ENCODE measurements at regions not wholly inside any gene's neighbourhood (a gene's known extent, or its start where the extent isn't known, plus 50 kb on each side); places are given as distances from the start of the nearest gene placed in this dataset.

GRCh38 chr5:122586351-122586750 lies 188.5 kb upstream of the SNX2 start:
- Mint-ChIP-seq H3K4me3 (no peak overlapping the region), H3K4me1 (peaks cover 2% of the 10 kb centered on the region; the same call in 1 of the 2 replicates), H3K9me3 (no peaks in the 10 kb centered on the region), H3K27ac (no peak overlapping the region), H3K36me3 (no peaks in the 10 kb centered on the region), H3K27me3 (ENCODE audit: low read depth) (no peaks in the 10 kb centered on the region)
- no peak for ATAC-seq
- TF ChIP-seq ZNF671 (CRISPR knock-in tag; IDR thresholded peaks at IDR 0.05), result no peak
- TF ChIP-seq E2F4 (CRISPR knock-in tag; IDR thresholded peaks at IDR 0.05; ENCODE audit: borderline replicate concordance, low read depth), result no peak
- TF ChIP-seq GTF2I (CRISPR knock-in tag; conservative IDR thresholded peaks at IDR 0.05), result no peak
- TF ChIP-seq ZNF512 (CRISPR knock-in tag; IDR thresholded peaks at IDR 0.05; ENCODE audit: borderline replicate concordance), result no peak
- no peak for TF ChIP-seq IRF2 (CRISPR knock-in tag; IDR thresholded peaks at IDR 0.05; ENCODE audit: borderline replicate concordance, low read depth)
- no peak for TF ChIP-seq ZNF219 (CRISPR knock-in tag; IDR thresholded peaks at IDR 0.05; ENCODE audit: borderline replicate concordance)
- no peak for TF ChIP-seq TP53 (CRISPR knock-in tag; IDR thresholded peaks at IDR 0.05)
- no peak for TF ChIP-seq TEAD4 (CRISPR knock-in tag; IDR thresholded peaks at IDR 0.05)
- no peak for TF ChIP-seq ATF2 (CRISPR knock-in tag; IDR thresholded peaks at IDR 0.05; ENCODE audit: borderline replicate concordance, low read depth)
- DNase-seq (ENCODE audit: low spot score), result no peak
- CTCF ChIA-PET, result no interaction called here
- POLR2A ChIA-PET, result no interaction called here

- no peak for DNase-seq (ENCODE audit: low spot score)
- no peaks in the 10 kb centered on the region for H3K27me3 Mint-ChIP-seq (ENCODE audit: low read depth)
- peaks cover 6% of the 10 kb centered on the region for H3K9me3 Mint-ChIP-seq
- ChIA-PET POLR2A (no interaction called here), CTCF (no interaction called here)
- no peak overlapping the region for H3K27ac Mint-ChIP-seq
- no peaks in the 10 kb centered on the region for H3K4me1 Mint-ChIP-seq
- ATAC-seq, result no peak
- peaks cover under 1% of the 10 kb centered on the region; the same call in 1 of the 2 replicates for H3K36me3 Mint-ChIP-seq
- no peak overlapping the region for H3K4me3 Mint-ChIP-seq
- no peak for TF ChIP-seq RORB (CRISPR knock-in tag; IDR thresholded peaks at IDR 0.05)
- TF ChIP-seq ZNF425 (CRISPR knock-in tag; conservative IDR thresholded peaks at IDR 0.05), result no peak
- TF ChIP-seq TEAD4 (CRISPR knock-in tag; IDR thresholded peaks at IDR 0.05), result no peak
- no peak for TF ChIP-seq ZNF423 (CRISPR knock-in tag; IDR thresholded peaks at IDR 0.05)
- TF ChIP-seq PREB (CRISPR knock-in tag; IDR thresholded peaks at IDR 0.05; ENCODE audit: borderline replicate concordance), result no peak
- no peak for TF ChIP-seq GRHL2 (CRISPR knock-in tag; IDR thresholded peaks at IDR 0.05; ENCODE audit: insufficient replicate concordance, severe bottlenecking)
- no peak for TF ChIP-seq MLX (CRISPR knock-in tag; IDR thresholded peaks at IDR 0.05)
- TF ChIP-seq HMGXB4 (CRISPR knock-in tag; IDR thresholded peaks at IDR 0.05), result no peak
- no peak for TF ChIP-seq ARID4B (CRISPR knock-in tag; IDR thresholded peaks at IDR 0.05; ENCODE audit: borderline replicate concordance)
- TF ChIP-seq SMAD3 (CRISPR knock-in tag; IDR thresholded peaks at IDR 0.05; ENCODE audit: borderline replicate concordance), result no peak
- TF ChIP-seq ZNF317 (CRISPR knock-in tag; IDR thresholded peaks at IDR 0.05; ENCODE audit: borderline replicate concordance, low read depth), result no peak
- no peak for TF ChIP-seq ZNF138 (CRISPR knock-in tag; conservative IDR thresholded peaks at IDR 0.05)
- TF ChIP-seq ZNF263 (CRISPR knock-in tag; IDR thresholded peaks at IDR 0.05; ENCODE audit: low read depth), result no peak
These were observed 183.1 kb upstream of the SNX2 start for GRCh38 chr5:122591828-122592227.

Data from WTC11 (cell line).